ENCODE measurements at regions not wholly inside any gene's neighbourhood (a gene's known extent, or its start where the extent isn't known, plus 50 kb on each side); places are given as distances from the start of the nearest gene placed in this dataset.

GRCh38 chr11:103541186-103541795, 432.1 kb downstream of the DYNC2H1 start:
- TF ChIP-seq ISL1 (CRISPR knock-in tag; IDR thresholded peaks at IDR 0.05), result no peak
- TF ChIP-seq TCF4 (CRISPR knock-in tag; IDR thresholded peaks at IDR 0.05; ENCODE audit: borderline replicate concordance), result no peak
- TF ChIP-seq PATZ1 (CRISPR knock-in tag; IDR thresholded peaks at IDR 0.05; ENCODE audit: borderline replicate concordance), result no peak
- TF ChIP-seq ZNF70 (CRISPR knock-in tag; IDR thresholded peaks at IDR 0.05), result no peak
- no peak for TF ChIP-seq RARB (CRISPR knock-in tag; IDR thresholded peaks at IDR 0.05)
- TF ChIP-seq SNAI2 (CRISPR knock-in tag; IDR thresholded peaks at IDR 0.05), result no peak
- ATAC-seq, result no peak

GRCh38 chr11:103542851-103543250, 433.6 kb downstream of the DYNC2H1 start:
- TF ChIP-seq ARNTL (CRISPR knock-in tag; IDR thresholded peaks at IDR 0.05; ENCODE audit: borderline replicate concordance, low read depth) (no peak), PATZ1 (CRISPR knock-in tag; IDR thresholded peaks at IDR 0.05; ENCODE audit: borderline replicate concordance) (no peak), SNAI2 (CRISPR knock-in tag; IDR thresholded peaks at IDR 0.05) (no peak), PPARA (CRISPR knock-in tag; IDR thresholded peaks at IDR 0.05; ENCODE audit: borderline replicate concordance) (no peak), ZNF70 (CRISPR knock-in tag; IDR thresholded peaks at IDR 0.05) (no peak), CSDC2 (CRISPR knock-in tag; IDR thresholded peaks at IDR 0.05) (no peak), ISL1 (CRISPR knock-in tag; IDR thresholded peaks at IDR 0.05) (no peak), CSRNP3 (CRISPR knock-in tag; IDR thresholded peaks at IDR 0.05) (no peak), BACH2 (CRISPR knock-in tag; IDR thresholded peaks at IDR 0.05; ENCODE audit: borderline replicate concordance) (no peak), ESRRG (CRISPR knock-in tag; IDR thresholded peaks at IDR 0.05) (no peak)
- ATAC-seq, result no peak

GRCh38 chr11:103543456-103543855, 434.2 kb downstream of the DYNC2H1 start:
- no peak for ATAC-seq
- TF ChIP-seq PATZ1 (CRISPR knock-in tag; IDR thresholded peaks at IDR 0.05; ENCODE audit: borderline replicate concordance) (no peak), ARNTL (CRISPR knock-in tag; IDR thresholded peaks at IDR 0.05; ENCODE audit: borderline replicate concordance, low read depth) (no peak), POU6F1 (CRISPR knock-in tag; IDR thresholded peaks at IDR 0.05; ENCODE audit: borderline replicate concordance, low read depth) (no peak), ZNF70 (CRISPR knock-in tag; IDR thresholded peaks at IDR 0.05) (no peak), ZC3H10 (CRISPR knock-in tag; IDR thresholded peaks at IDR 0.05) (no peak), SNAI2 (CRISPR knock-in tag; IDR thresholded peaks at IDR 0.05) (no peak), BACH2 (CRISPR knock-in tag; IDR thresholded peaks at IDR 0.05; ENCODE audit: borderline replicate concordance) (no peak), ISL1 (CRISPR knock-in tag; IDR thresholded peaks at IDR 0.05) (no peak), ZFP30 (CRISPR knock-in tag; IDR thresholded peaks at IDR 0.05) (no peak), TOX (CRISPR knock-in tag; IDR thresholded peaks at IDR 0.05; ENCODE audit: borderline replicate concordance) (no peak), ZFP3 (CRISPR knock-in tag; IDR thresholded peaks at IDR 0.05) (no peak), OSR1 (CRISPR knock-in tag; IDR thresholded peaks at IDR 0.05) (no peak), CSRNP3 (CRISPR knock-in tag; IDR thresholded peaks at IDR 0.05) (no peak)
